ENCODE measurements at regions not wholly inside any gene's neighbourhood (a gene's known extent, or its start where the extent isn't known, plus 50 kb on each side); places are given as distances from the start of the nearest gene placed in this dataset.

DNA sequence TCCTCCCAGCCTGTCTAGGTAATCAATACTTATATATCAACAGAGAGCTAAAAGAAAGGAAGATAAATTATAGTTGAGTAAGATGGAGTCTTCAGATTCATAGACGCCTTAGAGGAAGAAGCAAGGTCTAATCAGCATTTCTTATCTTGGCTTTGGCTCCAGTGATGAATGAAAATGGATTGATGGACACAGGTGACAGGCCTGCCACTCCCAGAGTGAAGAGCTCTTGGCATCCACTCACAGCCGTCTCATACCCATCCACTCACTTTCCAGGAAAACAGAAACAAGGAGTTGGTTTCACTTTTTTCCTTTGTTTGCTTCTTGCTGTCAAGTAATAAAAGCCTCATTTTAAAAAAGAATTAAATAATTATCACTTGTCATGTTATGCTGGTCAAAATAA lies 168.2 kb downstream of the MFSD1 start:
- DNase-seq (ENCODE audit: low read depth in 2 of 2): no peak

DNA sequence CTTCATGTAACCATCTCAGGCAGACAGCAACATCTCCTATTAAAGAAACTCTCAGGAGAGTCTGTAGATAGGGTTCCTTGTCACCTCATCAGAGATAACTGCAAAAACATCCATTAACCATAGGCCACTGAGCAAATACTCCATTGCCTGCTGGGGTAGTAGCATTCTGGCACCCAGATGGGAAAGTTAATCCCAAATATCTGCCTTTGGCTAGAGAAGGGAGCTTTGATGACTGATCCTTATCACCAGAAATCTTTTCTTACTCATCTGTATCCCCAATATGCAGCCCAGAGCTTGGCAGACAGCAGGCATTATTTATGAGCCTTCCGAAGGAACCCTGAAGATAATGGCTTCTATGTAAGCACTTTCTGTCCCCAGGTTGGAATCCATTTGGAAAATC lies 173.1 kb downstream of the MFSD1 start:
- DNase-seq (ENCODE audit: low read depth in 2 of 2): no peak

DNA sequence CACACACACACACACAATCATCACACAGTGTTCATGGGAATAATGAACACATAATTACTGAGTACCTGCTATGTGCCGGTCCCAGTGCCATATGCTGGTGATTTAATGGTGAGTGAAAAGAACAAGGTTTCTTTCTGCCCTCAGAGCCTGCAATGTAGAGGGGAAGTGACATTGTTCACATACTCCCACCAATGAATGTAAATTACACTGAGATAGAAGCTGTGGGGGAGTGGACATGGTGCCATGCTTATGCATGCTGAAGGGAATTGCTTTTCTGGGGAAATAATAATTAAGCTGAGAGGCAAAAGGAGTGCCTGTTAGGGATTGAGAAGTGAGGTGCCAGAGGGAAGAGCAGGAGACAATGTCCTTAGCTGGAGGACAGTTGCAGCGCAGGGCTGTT lies 175.1 kb downstream of the MFSD1 start:
- no peak for DNase-seq (ENCODE audit: low read depth in 2 of 2)

DNA sequence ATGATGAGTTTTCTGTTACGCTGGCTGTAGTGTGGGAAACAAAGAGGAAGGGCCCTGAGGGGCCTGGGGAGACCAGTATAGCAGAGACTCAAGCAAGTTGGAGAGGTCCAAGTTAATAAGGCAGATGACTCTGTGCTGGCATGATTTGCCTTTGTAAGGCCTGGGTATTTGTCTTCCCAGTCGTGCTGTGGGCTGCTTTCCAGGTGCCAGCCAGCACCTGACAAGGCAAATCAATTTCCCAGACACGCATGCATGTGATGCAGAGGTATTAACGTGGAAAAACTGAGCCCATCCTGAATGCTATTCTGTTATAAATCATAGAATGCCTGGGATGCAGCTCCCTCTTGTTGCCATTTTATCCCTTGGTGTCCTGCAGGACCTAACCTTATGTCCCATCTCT lies 175.6 kb downstream of the MFSD1 start:
- no peak for DNase-seq (ENCODE audit: low read depth in 2 of 2)

DNA sequence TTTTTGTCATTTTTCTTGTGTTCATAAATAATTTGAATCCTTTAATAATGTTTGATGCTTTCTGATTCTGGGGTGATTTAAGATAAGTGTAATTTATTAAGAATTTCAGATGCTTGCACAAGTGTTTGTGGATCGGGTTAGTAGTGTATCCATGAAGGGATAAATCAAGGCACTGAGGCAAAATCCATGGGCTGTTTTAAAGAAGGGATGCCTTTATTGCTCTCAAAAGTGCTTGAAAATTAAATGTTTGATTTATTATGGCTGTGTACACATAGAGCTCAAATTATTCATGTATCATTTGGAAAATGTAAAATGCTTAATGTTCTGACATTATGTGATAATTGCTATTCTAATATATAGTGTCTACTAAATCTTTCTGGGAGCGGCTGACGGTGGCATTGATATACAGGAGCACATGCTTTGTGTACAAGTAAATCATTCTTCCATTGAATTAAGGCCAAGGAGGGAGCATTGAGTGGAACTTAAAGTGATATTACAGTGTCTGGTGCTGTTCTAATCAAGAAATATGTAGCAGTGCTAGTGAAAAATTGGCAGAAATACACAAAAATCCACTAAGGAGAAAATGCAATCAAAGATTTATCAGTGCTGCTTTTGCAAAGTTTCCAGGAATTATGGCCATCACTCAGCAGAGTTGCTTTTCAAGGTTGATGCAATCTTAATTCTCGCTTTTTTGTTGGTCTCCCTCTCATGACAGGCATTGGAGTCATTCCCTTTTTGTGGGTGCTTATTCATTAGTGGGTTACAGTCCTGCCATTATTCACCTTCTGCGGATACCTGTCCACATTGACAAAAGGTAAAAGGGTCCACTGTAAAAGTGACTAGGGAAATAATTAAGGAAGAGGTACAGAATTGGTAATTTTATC lies 181.6 kb downstream of the MFSD1 start:
- DNase-seq (ENCODE audit: low read depth in 2 of 2): no peak

DNA sequence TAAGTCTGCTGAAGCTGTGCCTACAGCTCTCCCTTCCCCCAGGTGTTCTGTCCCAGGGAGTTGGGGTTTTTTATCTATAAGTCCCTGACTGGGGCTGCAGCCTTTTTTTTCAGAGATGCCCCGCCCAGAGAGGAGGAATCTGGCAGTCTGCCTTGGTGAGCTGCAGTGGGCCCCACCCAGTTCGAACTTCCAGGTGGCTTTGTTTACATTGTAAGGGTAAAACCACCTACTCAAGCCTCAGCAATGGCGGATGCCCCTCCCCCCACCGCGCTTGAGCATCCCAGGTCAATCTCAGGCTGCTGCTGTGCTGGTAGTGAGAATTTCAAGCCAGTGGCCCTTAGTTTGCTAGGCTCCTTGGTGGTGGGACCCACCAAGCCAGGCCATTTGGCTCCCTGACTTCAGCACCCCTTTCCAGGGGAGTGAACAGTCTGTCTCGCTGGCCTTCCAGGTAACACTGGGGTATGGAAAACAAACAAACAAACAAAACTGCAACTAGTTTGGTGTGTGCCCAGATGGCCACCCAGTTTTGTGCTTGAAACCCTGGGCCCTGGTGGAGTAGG lies 189.4 kb downstream of the MFSD1 start:
- no peak for DNase-seq (ENCODE audit: low read depth in 2 of 2)

DNA sequence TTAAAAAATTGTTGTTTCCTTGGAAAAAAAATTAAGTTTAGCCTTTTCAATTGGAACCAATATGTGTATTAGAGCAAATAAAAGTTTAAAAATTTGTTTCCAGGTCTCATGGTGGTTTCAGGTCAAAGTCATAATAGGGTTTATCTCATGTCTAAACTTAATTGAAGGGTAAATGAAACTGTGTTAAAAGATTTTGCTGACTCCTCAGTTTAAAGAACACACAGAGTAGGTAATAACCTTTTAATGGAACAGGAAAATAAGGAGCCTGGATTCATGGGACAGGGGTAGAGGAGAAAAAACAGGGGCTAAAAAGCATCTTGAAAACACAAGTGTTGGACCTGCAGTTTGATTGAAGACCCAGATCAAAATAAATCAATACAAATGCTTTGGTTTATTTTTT lies 190.6 kb downstream of the MFSD1 start:
- DNase-seq (ENCODE audit: low read depth in 2 of 2): no peak

DNA sequence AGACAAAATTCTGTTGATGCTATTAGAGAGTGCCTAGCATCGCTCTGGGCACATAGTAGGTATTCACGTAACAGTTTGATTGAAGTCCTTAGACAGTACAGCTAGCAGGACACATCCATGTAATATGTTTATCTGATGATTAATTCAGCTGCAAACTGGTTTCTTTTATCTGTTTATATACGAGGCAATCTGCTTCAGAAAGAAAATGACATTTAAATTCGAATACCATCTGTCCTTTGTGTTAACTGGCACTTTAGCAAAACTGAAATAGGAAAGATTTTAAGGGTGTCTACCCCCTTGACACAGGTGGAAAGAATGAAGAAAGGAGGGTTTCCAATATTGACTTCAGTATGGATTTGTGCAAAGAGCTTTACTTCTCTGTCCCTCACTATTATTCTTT lies 192.5 kb downstream of the MFSD1 start:
- no peak for DNase-seq (ENCODE audit: low read depth in 2 of 2)

DNA sequence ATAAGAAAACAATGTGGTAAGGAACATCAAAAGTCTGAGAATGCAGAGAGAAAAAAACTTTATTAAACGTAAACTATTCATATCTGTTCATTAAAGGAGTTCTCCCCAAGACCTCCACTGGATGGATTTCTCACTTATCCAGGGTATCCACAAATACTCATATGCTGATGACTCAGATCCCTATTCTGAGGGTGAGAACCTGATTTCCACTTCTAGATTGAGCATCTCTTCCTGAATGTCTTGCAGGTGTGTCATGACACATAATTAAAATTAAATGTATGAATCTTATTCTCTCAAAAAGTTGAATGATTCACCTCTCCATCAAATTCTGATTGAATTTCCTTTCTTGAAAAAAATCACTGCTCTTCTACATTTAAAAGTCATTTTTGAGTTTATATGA lies 199.9 kb downstream of the MFSD1 start:
- no peak for DNase-seq (ENCODE audit: low read depth in 2 of 2)

DNA sequence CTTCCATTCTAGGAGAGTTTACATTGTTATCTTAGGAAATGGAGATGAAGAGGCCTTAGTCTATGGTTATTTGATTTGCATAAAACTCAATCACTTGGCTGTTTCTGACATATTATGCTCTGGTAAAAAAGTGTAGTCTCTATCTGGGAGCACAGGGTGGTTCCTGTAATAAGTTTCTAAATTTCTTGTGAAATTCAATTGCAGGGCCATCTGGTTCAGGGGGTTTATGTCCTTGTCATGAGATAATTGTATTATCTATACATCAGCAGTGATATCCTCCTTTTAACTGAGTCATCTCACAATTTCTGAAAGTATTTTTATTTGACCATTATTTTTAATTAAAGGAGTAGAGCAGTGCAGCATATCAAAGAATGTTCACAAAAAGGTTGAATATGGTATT lies 203.3 kb downstream of the MFSD1 start:
- DNase-seq (ENCODE audit: low read depth in 2 of 2): no peak

DNA sequence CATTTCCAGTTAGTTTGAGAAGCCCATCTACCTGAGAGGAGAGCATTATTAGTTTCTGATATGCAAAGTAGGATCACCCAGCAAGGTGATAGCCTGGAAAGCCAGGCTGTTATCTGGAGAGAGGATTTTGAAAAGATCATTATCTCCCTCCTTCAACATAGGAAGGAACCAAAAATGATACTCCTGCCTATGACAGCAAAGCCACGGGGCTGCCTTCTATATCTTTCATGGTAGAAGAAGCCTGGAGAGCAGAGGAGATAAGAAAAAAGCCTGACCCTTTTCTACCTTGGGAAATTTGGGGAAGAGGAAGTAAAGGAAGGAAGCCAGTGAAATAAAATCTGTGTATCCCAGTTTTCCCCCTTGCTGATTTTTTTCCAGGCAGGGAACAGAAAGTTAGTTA lies 205.5 kb downstream of the MFSD1 start:
- no peak for DNase-seq (ENCODE audit: low read depth in 2 of 2)

DNA sequence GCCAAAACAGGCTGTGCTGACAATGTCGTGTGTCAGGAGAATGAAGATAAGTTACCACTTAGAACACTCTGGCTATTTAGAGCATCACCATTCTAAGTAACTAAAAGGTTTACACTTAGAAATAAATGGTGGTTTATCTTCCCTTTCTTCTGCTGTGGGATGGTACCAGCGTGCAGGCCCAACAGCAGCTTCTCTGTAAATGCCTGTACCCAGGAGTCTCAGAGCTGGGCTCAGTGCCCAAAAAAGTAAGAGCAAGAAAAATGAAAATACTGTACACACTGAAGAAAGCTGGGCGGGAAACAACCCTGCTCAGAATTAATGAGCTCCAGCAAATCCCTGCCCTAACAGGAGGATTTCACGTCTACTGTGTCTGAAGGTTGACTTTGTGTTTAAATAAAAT lies 206.5 kb downstream of the MFSD1 start:
- DNase-seq (ENCODE audit: low read depth in 2 of 2): no peak

DNA sequence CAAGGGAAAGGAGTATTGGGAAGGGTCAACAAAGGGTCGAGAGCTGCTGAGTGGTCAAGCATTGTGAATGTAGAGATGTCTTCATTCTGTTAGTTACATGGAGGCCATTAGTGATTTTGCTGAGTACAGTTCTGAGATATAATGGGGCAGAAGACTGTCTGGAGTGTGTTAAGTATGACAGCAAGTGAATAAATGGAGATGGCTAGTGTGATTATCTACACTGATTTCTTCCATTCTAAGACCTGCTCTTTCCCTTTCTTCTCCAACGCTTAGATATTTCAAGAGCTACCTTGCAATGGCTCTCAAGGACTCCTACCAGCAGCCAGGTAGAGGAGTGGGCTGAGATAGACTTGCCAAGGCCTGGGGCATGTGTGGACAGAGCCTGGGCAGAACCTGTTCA lies 216.5 kb downstream of the MFSD1 start:
- DNase-seq (ENCODE audit: low read depth in 2 of 2): no peak

DNA sequence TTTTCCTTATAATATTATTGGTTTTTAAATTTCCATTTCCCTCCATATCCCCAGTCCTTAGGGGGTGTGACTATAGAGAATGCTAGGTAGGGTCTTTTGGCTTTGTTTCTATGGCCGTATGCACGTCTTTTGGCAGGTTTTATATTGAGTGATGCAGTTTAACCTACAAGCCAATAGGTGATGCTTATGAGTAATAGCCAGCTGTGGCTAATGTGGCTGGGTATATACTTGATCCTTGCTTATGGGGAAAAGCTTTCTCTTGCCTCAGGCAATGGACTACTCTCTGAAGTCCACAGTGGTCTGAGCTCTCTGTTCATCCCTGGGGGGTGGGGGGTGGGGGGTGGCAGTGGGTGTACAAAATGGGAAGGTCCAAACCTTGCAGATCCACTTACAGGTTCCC lies 223.9 kb downstream of the MFSD1 start:
- DNase-seq (ENCODE audit: low read depth in 2 of 2): no peak

DNA sequence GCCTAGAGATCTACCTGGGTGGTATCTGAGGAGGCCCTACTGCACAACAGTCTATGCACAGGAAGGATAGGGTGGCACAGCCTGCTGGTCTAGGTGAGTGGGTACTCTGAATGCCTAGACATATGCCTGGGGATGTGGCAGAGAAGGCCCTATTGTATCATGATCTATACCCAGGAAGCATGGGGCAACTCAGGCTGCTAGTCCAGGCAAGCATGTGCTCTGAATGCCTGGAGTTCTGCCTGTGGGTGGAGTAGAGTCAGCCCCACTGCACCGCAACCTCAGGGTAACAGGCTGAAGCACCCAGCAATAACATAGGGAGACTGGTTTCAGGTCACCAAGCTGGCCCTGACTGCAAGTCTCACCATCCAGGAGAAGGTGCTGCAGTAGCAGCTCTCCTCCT lies 224.7 kb downstream of the MFSD1 start:
- DNase-seq (ENCODE audit: low read depth in 2 of 2): no peak

DNA sequence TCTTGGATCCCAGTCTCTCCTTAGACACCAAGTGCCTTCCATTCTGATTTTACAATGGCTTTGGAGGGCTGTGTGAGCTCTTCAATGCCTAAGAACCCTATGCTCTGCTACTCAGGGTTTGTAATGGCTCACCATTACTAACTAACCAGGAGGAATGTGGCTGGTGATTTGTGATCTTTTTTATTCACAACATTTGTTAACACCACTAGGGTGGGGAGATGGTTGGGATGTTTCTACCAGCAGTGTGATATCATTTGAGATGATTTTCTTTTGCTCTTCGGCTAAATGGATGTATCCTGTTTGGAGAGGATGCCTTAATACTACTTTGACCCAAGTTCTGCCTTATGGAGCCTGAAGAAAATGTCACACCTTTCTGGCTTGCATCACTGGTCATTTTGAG lies 226.9 kb downstream of the MFSD1 start:
- DNase-seq (ENCODE audit: low read depth in 2 of 2): no peak

DNA sequence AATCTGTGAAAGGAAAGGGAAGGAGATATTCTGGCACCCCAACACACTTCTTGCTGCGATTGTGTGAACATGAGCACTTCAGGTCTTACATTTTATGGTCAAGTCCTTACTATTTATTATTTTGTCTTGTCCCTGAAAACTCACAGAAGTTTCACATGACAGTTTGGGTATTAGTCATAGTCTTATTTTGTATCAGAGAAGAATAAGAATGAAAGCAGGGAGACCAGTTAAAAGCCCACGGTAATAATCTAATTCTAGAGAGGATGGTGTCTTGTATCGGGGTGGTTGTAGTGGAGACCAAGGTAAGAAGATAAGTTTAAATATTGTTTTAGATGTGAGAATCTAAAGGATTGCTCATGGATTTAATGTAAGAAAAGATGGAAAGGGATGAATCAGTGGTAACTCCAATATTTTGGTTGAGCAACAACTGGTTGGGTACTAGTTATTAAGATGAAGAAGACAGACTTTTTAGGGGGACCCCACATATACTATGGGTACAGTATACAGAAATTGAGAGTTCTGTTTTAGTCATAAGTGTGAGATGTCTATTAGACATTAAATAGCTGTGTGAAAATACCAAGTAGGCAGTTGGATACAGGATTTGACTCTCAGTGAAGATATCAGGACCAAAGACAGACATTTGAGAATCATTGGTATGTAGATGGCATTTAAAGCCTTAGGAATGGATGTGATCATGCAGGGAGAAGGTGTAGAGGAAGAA lies 227.6 kb downstream of the MFSD1 start:
- DNase-seq (ENCODE audit: low read depth in 2 of 2): no peak

DNA sequence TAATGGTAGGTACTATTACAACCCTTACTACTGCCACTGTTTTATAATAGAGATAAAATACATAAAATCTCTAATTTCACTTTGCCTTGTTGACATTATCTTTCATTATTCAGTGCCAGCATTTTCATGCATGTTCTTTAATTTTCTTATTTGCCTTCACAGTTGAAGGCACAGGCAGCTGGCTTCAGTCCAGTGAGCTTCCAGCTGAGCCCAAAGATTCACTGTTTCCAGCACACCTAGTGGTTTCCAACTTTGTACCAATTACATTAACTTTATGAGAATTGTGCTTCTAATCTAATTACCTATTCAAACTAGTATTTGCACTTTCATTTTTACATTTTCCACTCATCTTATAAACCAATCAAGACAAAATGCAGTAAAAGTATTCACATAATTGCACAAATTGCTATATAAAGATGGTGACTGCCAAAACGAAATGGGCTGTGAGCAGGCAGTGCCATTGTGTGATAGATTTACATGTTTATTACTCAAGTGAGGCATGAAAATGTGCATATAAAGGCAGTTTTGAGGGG lies 228.3 kb downstream of the MFSD1 start:
- no peak for DNase-seq (ENCODE audit: low read depth in 2 of 2)

DNA sequence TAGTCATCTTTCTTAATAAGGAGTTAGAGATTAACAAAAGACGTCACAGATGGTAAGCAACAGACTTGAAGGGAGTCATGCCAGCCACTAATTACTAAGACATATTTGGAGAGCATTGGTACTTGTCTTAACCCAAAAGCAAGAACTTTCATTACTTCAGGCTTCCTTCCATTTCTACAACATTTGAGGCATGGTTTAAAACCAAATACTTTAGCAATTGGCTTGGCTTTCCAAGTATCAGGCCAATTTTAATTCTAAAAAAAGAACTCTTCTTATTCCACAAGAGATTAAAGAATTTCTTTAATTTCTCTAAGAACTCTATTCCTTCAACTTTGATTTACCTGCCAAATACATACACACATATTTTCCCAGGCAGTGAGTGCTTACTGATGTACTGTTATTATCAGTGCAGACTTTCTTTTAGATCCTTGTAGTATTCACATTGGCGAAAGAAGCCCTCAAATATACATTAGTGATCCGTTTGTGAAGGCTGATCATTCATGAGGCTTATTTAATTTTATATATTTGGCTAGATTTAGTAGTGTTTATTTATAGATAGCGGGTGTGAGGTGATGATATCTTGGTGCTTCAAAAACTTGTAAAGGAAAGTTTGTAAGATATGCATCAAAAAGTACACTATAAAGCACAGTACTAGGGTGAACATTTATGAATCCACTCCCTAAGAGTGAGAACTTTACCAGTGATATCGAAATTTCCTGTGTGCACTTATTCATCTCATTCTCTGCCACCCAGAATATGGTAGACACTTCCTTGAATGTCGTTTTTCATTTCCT lies 229.2 kb downstream of the MFSD1 start:
- DNase-seq (ENCODE audit: low read depth in 2 of 2): no peak

DNA sequence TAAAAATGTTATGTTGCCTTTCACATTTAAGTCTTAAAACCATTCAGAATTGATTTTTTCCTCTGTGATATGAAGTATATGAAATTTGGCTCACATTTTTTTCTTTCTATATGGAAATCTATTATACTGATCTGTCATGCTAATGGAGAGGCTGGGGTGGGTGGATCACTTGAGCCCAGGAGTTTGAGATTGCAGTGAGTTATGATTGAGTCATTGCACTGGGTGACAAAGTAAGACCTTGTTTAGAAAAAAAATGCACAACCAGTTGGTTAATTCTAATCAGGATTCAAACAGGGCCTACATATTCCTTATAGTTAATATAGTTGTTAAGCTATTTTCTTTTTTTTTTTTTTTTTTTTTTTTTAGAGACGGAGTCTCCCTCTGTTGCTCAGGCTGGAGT lies 230.5 kb downstream of the MFSD1 start:
- no peak for DNase-seq (ENCODE audit: low read depth in 2 of 2)

DNA sequence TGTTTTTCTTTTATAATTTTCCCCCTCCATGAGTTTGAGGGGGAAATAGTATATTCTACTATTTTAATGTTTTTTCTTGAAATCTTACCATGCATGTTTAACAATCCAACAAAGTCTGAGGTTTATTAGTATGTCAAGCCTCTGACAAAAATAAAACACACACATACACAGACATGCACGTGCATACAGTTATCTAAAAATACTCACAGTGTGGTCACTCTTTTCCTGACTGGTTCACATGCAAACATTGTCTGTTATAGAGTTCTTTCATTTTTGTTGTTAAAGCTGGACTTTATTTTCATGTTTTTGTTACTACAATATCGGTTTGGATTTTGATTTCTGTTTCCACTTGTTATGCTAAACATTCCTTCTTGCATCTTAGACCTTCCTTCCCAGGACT lies 236.6 kb downstream of the MFSD1 start:
- no peak for DNase-seq (ENCODE audit: low read depth in 2 of 2)

DNA sequence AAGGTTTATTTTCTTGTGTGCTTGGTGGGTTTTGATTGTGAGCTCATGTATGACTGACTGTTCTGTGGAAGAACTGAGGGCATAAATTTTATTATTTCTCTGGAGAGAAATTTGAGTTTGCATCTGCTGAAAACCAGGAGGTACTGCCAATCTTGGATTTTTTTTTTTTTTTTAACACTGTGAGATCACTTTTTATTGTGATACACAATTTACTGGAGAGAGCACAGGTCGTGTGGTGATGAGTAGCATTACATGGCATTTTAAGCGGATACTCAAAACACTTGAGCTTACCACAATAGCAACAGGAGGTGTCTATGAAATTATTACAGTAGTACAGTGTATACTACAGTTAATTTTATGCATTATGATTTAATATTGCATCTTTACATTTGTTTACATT lies 237.4 kb downstream of the MFSD1 start:
- no peak for DNase-seq (ENCODE audit: low read depth in 2 of 2)
